Gastroesophageal sphincter (tissue), 3 donors: ENCODE measurements at regions not wholly inside any gene's neighbourhood (a gene's known extent, or its start where the extent isn't known, plus 50 kb on each side); places are given as distances from the start of the nearest gene placed in this dataset.

Experiments
- CTCF ChIP-seq, 4 experiments: fragments of 200-600 bp in 2 of 4; fragments of 450-650 bp in 2 of 4; sonication (generic) in 1 of 4; IDR thresholded peaks; one replicate each; pipeline ENCODE4 v1.5.1; 2017 to 2019; ENCODE audit warnings: antibody characterized with exemption in 4 of 4, mild to moderate bottlenecking in 2 of 4, moderate library complexity in 2 of 4
- POLR2A ChIP-seq, 2 donors: fragments of 450-650 bp; IDR thresholded peaks; one replicate each; pipeline ENCODE4 v1.6.1; 2017; ENCODE audit warnings: antibody characterized with exemption in 2 of 2, mild to moderate bottlenecking in 2 of 2, moderate library complexity in 1 of 2
- POLR2AphosphoS5 ChIP-seq: sonication (generic); formaldehyde crosslinking; IDR thresholded peaks from one replicate; pipeline ENCODE4 v1.6.1; 2017; ENCODE audit warnings: antibody characterized with exemption

GRCh38 chr16:86772671-86773353, 194.5 kb downstream of the FOXL1 start:
- no peak for TF ChIP-seq CTCF (IDR thresholded peaks at IDR 0.05)
- TF ChIP-seq POLR2A (IDR thresholded peaks at IDR 0.05) = no peak
- TF ChIP-seq POLR2AphosphoS5 = no peak
